Breast epithelium (tissue), 4 donors: ENCODE measurements at regions not wholly inside any gene's neighbourhood (a gene's known extent, or its start where the extent isn't known, plus 50 kb on each side); places are given as distances from the start of the nearest gene placed in this dataset.

Experiments used
- DNase-seq, 2 donors: peaks; one replicate each; pipeline ENCODE4 v3.0.0-alpha.2; 2019; ENCODE audit warnings: low spot score in 2 of 2
- H3K27ac ChIP-seq, 2 donors: fragments of 200-600 bp; sonication (generic) in 1 of 2; one replicate each; pipeline ENCODE4 v1.5.1; 2016 to 2019; ENCODE audit warnings: mild to moderate bottlenecking in 1 of 2
- H3K27me3 ChIP-seq, 2 donors: fragments of 200-600 bp; sonication (generic) in 1 of 2; one replicate each; pipeline versions ENCODE4 v1.5.1 to v1.6.0; 2017 to 2019; ENCODE audit warnings: control low read depth in 1 of 2, mild to moderate bottlenecking in 1 of 2
- H3K36me3 ChIP-seq: fragments of 200-600 bp; one replicate; pipeline ENCODE4 v1.5.1; 2019
- H3K4me1 ChIP-seq, 2 donors: fragments of 200-600 bp; sonication (generic); one replicate each; pipeline ENCODE4 v1.5.1; 2016 to 2019; ENCODE audit warnings: control low read depth in 1 of 2
- H3K4me3 ChIP-seq, 3 donors: fragments of 200-600 bp; sonication (generic); 1 replicate in 2 of 3; 2 replicates in 1 of 3; pipeline ENCODE4 v1.5.1; 2016 to 2019; ENCODE audit warnings: mild to moderate bottlenecking in 3 of 3, moderate library complexity in 2 of 3
- H3K9me3 ChIP-seq, 2 donors: fragments of 200-600 bp; sonication (generic) in 1 of 2; one replicate each; pipeline ENCODE4 v1.5.1; 2016 to 2019; ENCODE audit warnings: control low read depth in 1 of 2
- POLR2A ChIP-seq: fragments of 450-650 bp; IDR thresholded peaks from one replicate; pipeline ENCODE4 v1.6.1; 2016; ENCODE audit warnings: antibody characterized with exemption, mild to moderate bottlenecking, moderate library complexity
- POLR2AphosphoS5 ChIP-seq, 3 donors: sonication (generic); formaldehyde crosslinking; IDR thresholded peaks; one replicate each; pipeline ENCODE4 v1.6.1; 2017; ENCODE audit warnings: antibody characterized with exemption in 3 of 3
- intact Hi-C: fragments of 100-400 bp; cut with DNase I; formaldehyde crosslinking; loops from one replicate; pipeline ENCODE4 v1.15.1; 2023; ENCODE audit warnings: low total_unique reads
- TF ChIP-seq, protein P1 (sequence below), 3 donors: fragments of 450-650 bp; IDR thresholded peaks; one replicate each; pipeline ENCODE4 v1.5.1; 2016 to 2017; ENCODE audit warnings: antibody characterized with exemption in 3 of 3, mild to moderate bottlenecking in 3 of 3, moderate library complexity in 3 of 3

DNA sequence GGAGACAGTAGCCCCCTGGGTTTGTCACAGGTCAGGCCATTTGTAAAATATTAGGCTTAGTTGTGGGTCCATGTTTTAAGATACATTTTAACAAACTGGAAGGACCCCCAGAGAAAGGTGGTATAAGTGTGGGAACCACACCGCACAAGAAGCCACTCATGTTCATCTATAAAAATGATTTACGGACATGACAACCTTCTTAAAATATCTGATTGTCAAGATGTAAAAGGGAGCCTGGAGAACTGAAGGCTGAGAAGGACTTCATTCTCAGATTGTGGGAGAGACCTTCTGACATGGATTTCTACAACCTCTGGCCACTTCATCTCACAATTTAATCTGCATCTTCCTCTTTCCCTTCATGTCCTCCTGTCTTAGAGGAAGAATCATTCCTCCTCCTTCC is 102.4 kb downstream of the VCPKMT start:
- H3K27ac ChIP-seq = peak overlapping the region; percentile 61 to 92
- no peak overlapping the region for H3K4me3 ChIP-seq
- DNase-seq = no peak
- no peak for TF ChIP-seq POLR2A
- no peak for TF ChIP-seq POLR2AphosphoS5 (IDR thresholded peaks at IDR 0.05)
- no peaks in the 10 kb centered on the region for H3K9me3 ChIP-seq
- peaks cover 0 to 3% of the 10 kb centered on the region in 2 donors for H3K4me1 ChIP-seq
- intact Hi-C loops = no loop called here
- no peaks in the 10 kb centered on the region for H3K36me3 ChIP-seq
- H3K27me3 ChIP-seq = no peaks in the 10 kb centered on the region

DNA sequence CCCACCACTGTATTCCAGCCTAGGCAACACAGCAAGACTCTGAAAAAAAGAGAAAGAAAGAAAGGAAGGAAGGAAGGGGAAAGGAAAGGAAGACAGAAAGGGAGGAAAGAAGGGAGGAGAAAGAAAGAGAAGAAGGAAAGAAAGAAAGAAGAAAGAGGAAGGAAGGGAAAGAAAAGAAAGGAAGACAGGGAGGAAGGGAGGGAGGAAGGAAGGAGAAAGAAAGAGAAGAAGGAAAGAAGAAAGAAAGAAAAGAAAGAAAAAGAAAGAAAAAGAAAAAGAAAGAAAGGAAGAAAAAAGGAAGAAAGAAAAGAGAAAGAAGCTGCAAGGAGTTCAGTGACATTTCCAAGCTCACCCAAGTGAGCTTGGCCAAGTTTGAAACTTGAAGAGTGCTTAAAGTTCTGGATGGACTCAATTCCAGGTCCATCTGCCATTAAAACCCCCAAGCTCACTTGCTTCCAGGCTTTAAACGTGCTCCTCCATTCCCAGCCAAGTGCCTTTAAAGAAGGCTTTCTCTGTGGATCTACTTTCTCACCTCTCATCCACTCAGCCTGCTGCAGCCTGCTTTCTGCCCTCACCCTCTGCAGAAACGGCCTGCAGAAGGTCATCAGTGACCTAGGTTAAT is 101.5 kb downstream of the VCPKMT start:
- no peak overlapping the region for H3K4me3 ChIP-seq
- peaks cover 0 to 3% of the 10 kb centered on the region in 2 donors for H3K4me1 ChIP-seq
- TF ChIP-seq, protein P1, sequence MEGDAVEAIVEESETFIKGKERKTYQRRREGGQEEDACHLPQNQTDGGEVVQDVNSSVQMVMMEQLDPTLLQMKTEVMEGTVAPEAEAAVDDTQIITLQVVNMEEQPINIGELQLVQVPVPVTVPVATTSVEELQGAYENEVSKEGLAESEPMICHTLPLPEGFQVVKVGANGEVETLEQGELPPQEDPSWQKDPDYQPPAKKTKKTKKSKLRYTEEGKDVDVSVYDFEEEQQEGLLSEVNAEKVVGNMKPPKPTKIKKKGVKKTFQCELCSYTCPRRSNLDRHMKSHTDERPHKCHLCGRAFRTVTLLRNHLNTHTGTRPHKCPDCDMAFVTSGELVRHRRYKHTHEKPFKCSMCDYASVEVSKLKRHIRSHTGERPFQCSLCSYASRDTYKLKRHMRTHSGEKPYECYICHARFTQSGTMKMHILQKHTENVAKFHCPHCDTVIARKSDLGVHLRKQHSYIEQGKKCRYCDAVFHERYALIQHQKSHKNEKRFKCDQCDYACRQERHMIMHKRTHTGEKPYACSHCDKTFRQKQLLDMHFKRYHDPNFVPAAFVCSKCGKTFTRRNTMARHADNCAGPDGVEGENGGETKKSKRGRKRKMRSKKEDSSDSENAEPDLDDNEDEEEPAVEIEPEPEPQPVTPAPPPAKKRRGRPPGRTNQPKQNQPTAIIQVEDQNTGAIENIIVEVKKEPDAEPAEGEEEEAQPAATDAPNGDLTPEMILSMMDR (IDR thresholded peaks at IDR 0.05) = no peak
- no peak for TF ChIP-seq POLR2AphosphoS5 (IDR thresholded peaks at IDR 0.05)
- TF ChIP-seq POLR2A = no peak
- H3K36me3 ChIP-seq = no peaks in the 10 kb centered on the region
- no peak overlapping the region for H3K27ac ChIP-seq
- H3K27me3 ChIP-seq = no peaks in the 10 kb centered on the region
- no peak for DNase-seq
- peaks cover 0 to under 1% of the 10 kb centered on the region in 2 donors for H3K9me3 ChIP-seq
- intact Hi-C loops = no loop called here

DNA sequence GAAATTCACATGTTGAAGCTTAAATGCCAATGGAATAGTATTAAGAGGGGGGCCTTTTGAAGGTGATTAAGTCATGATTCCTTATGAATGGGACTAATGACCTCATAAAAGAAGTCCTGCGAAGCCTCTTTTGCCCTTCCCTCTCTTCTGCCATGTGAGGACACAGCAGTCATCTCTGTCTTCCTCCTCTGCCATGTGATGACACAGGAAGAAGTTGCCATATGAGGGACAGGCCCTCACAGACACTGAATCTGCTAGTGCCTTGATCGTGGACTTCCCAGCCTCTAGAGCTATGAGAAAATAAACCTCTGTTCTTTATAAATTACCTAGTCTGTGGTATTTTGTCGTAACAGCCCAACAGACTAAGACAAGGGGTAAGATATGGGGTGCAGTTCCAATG is 100.7 kb downstream of the VCPKMT start:
- Histone ChIP-seq H3K9me3 (peaks cover 0 to 5% of the 10 kb centered on the region in 2 donors), H3K36me3 (no peaks in the 10 kb centered on the region), H3K27ac (no peak overlapping the region), H3K4me1 (peaks cover 0 to 3% of the 10 kb centered on the region in 2 donors), H3K4me3 (no peak overlapping the region), H3K27me3 (no peaks in the 10 kb centered on the region)
- TF ChIP-seq POLR2AphosphoS5 (IDR thresholded peaks at IDR 0.05) = no peak
- TF ChIP-seq, protein P1 (IDR thresholded peaks at IDR 0.05) = no peak
- no peak for TF ChIP-seq POLR2A
- no peak for DNase-seq
- intact Hi-C loops = no loop called here

DNA sequence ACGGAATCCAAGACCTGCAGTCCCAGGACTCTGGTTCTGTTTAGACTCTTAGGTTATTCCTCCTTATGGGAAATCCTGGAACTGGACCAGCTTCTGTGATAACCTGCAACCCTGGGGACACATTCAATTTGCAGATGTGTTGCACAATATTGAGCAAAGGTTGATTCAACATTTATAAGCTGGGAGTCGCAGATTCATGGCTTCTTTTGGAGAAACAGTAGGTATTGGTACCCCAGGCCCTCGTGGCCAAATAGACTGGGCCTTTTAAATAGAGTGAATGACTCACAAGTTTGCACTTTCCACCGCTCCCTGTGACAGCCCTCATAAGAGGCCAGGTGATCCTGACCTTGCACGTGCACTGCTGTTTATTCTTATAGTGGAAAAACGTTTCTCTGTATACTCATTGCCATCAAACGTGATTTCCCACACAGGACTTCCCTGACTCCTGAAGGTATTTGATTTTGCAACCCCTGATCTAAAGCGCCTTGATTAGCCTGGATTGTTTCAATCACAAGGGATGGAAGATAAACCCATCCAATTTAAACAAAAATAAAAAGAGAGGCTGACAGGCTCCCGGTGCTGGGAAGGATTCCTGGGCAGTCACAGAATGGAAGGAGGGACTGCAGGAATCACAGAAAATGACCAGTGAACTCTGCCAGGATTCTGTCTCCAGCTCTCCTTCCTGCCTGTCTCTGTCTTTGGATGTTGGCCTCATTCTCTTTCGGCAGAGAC is 98.0 kb downstream of the VCPKMT start:
- no peak overlapping the region for H3K4me3 ChIP-seq
- no peak for DNase-seq
- TF ChIP-seq POLR2A = no peak
- TF ChIP-seq, protein P1 (IDR thresholded peaks at IDR 0.05) = no peak
- TF ChIP-seq POLR2AphosphoS5 (IDR thresholded peaks at IDR 0.05) = no peak
- peaks cover 0 to 5% of the 10 kb centered on the region in 2 donors for H3K9me3 ChIP-seq
- peaks cover 0 to 3% of the 10 kb centered on the region in 2 donors for H3K4me1 ChIP-seq
- peak overlapping the region; percentile 68 for H3K27ac ChIP-seq
- H3K36me3 ChIP-seq = no peaks in the 10 kb centered on the region
- H3K27me3 ChIP-seq = no peaks in the 10 kb centered on the region
- intact Hi-C loops = no loop called here

DNA sequence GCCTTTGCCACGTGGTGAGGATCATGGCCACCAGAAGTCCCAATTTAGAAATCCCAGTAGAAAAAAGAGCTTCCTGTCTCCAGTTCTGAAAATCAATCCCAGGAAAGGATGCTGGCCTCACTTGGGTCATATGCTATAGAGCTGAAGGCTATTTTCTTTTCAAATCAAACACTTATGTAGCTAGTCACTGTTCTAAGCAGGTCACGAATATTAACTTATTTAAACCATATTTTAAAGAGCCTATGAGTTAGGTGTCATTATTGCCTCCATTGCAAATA is 97.5 kb downstream of the VCPKMT start:
- DNase-seq = no peak
- H3K27ac ChIP-seq = peak overlapping the region; percentile 68
- intact Hi-C loops = no loop called here
- H3K9me3 ChIP-seq = peaks cover 0 to 5% of the 10 kb centered on the region in 2 donors
- no peaks in the 10 kb centered on the region for H3K36me3 ChIP-seq
- H3K27me3 ChIP-seq = no peaks in the 10 kb centered on the region
- no peak overlapping the region for H3K4me3 ChIP-seq
- TF ChIP-seq POLR2A (no peak), POLR2AphosphoS5 (IDR thresholded peaks at IDR 0.05) (no peak)
- TF ChIP-seq, protein P1 (IDR thresholded peaks at IDR 0.05) = no peak
- peaks cover 0 to 5% of the 10 kb centered on the region in 2 donors for H3K4me1 ChIP-seq
